ENCODE measurements at regions not wholly inside any gene's neighbourhood (a gene's known extent, or its start where the extent isn't known, plus 50 kb on each side); places are given as distances from the start of the nearest gene placed in this dataset.

- no peak for ATAC-seq (ENCODE audit: poor library complexity)
- no peak for DNase-seq
- intact Hi-C loops (cut with DNase I), result no loop called here
These were observed 1019.1 kb downstream of the TBC1D22A start for GRCh38 chr22:47781427-47782111.

DNA sequence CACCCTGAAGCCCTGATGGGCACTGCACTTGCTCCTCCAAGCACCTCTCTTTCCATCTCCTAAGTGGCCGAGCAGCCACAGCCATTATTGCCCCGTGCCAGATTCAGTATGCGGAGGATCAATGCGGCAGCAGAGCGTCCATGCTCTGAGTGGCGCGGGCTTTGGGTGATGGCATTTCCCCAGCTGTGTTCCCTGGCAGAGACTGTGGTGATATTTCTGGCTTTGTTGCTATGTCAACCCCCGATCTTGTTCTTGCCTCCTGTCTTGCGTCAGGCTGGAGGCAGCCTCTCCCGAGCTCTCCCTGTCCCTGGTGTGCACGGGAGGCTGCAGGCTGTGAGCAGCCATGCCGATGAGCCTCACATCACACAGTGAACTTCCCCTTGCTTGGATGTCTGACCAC, 1018.6 kb downstream of the TBC1D22A start:
- DNase-seq (no peak), ATAC-seq (ENCODE audit: poor library complexity) (no peak)
- intact Hi-C loops (cut with DNase I), result no loop called here

- intact Hi-C loops (cut with DNase I), result no loop called here
- no peak for ATAC-seq (ENCODE audit: poor library complexity)
These were observed 1017.9 kb downstream of the TBC1D22A start for GRCh38 chr22:47780281-47780875.

GRCh38 chr22:47779474-47779873, 1017.0 kb downstream of the TBC1D22A start:
- ATAC-seq (ENCODE audit: poor library complexity), result no peak
- intact Hi-C loops (cut with DNase I), result no loop called here
- DNase-seq, result no peak

More at GRCh38 chr22:47780281-47780875, 1017.9 kb downstream of the TBC1D22A start:
- no peak for DNase-seq

DNA sequence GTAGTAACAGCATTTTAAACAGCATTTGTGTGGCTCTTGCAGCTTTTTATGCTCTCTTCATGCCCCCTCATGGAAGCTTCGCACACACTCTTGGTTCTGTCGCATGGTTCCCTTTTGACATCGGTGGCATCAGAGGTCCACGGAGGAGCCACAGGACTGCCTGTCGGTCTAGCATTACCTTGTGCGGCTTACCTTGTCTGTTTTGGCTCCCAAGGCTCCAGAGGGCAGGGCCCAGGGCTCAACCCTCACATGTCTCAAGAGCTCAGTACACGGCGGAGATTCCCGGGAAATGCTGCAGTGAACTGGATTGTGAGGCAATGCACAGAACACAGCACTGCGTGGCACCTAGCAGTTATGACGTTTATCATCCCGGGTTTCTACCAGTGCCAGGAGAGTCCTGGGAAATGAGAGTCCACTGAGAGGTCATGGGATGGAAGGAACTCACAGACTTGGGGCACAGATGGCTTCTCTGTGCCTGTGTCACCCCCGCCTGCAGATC, 1015.8 kb downstream of the TBC1D22A start:
- intact Hi-C loops (cut with DNase I), result no loop called here

DNA sequence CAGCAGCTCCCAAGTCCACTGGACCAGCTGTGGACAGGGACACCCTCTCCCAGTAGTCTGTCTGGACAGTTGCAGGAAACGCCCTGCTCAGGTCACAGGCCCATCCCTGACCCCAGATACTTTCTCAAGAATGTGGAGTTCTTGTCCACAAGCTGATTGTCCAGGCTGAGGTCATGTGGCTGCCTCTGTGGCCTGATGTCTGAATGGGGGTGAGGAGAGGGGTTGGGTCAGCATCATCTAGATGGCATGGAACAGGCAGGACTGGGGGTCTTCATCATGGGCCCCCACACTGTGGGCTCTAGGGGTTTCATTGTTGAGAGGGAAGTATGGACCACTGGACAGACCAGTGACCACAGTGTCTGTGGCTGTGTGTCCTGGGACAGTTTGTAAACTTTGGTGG, 1015.0 kb downstream of the TBC1D22A start:
- DNase-seq, result no peak
- intact Hi-C loops (cut with DNase I), result no loop called here
- ATAC-seq (ENCODE audit: poor library complexity), result no peak

More for the DNA sequence above, 1015.8 kb downstream of the TBC1D22A start:
- no peak for DNase-seq
- no peak for ATAC-seq (ENCODE audit: poor library complexity)

- DNase-seq (no peak), ATAC-seq (ENCODE audit: poor library complexity) (no peak)
- intact Hi-C loops (cut with DNase I), result no loop called here
These were observed 1013.9 kb downstream of the TBC1D22A start for GRCh38 chr22:47776329-47776728.

- intact Hi-C loops (cut with DNase I), result no loop called here
- DNase-seq (no peak), ATAC-seq (ENCODE audit: poor library complexity) (no peak)
These were observed 1013.2 kb downstream of the TBC1D22A start for GRCh38 chr22:47775686-47776085.

DNA sequence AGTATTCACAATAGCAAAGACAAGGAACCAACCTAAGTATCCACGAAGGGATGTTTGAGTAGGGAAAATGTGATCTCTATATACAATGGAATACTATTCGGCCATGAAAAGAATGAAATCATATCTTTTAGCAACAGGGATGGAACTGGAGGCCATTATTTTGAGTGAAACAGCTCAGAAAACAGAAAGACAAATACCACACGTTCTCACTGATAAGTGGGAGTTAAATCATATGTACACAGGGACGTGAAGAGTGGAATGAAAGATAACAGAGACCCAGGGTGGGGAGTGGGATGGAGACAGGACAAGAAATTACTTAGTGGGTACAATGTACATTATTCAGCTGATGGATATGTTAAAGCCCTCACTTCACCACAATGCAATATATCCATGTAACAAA, 1012.7 kb downstream of the TBC1D22A start:
- intact Hi-C loops (cut with DNase I), result no loop called here
- DNase-seq (no peak), ATAC-seq (ENCODE audit: poor library complexity) (no peak)

DNA sequence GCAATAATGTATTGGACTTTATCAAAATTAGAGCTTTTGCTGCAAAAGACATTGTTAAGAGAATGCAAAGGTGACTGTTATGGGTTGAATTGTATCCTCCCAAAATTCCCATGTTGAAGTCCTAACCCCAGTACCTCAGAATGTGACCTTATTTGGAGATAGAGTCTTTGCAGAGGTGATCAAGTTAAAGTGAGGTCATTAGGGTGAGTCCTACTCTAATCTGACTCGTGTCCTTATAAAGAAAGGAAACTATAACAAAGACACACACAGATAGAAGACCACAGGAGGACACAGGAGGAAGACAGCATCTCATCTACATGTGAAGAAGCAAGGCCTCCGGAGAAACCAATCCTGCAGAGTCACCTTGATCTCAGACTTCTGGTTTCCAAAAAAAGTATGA, 1011.2 kb downstream of the TBC1D22A start:
- ATAC-seq (ENCODE audit: poor library complexity), result no peak
- no peak for DNase-seq
- intact Hi-C loops (cut with DNase I), result no loop called here

GRCh38 chr22:47772864-47773263, 1010.4 kb downstream of the TBC1D22A start:
- DNase-seq, result no peak
- intact Hi-C loops (cut with DNase I), result no loop called here
- no peak for ATAC-seq (ENCODE audit: poor library complexity)

DNA sequence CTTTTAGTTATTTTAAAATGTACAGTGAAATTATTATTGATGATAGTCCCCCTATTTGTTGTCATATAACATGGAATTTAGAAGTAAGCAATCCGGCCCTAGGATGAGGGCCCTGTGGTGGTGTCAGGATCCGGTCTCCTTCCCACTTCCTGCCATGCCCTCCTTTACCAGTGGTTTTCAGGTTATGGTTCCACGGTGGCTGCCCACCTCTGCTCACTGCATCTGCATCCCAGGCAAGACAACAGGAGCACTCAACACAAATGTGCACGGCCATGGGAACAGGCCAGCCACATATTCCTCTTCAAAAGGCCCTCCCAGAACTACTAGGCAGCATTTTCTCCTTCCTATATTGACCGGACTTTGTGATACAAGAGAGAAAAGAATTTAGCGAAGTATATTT, 1007.2 kb downstream of the TBC1D22A start:
- DNase-seq (no peak), ATAC-seq (ENCODE audit: poor library complexity) (no peak)
- intact Hi-C loops (cut with DNase I), result no loop called here

DNA sequence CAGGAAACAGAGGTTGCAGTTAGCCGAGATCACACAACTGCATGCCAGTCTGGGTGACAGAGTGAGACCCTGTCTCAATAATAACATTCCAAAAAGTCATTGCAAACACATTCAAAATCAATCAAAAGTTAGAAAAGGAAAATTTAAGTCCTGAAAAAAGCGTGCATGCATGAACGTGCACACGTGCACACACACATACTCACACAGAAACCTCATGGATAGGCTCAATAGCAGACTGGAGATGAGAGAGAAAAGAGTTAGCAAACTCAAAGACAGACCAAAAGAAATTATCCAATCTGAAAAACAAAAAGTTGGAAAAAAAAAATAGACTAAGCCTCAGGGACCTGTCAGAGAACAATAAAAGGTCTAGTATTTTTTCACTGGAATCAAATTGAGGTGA, 1005.6 kb downstream of the TBC1D22A start:
- intact Hi-C loops (cut with DNase I), result no loop called here
- ATAC-seq (ENCODE audit: poor library complexity), result no peak
- no peak for DNase-seq

GRCh38 chr22:47767403-47767802, 1005.0 kb downstream of the TBC1D22A start:
- ATAC-seq (ENCODE audit: poor library complexity), result no peak
- intact Hi-C loops (cut with DNase I), result no loop called here
- no peak for DNase-seq

DNA sequence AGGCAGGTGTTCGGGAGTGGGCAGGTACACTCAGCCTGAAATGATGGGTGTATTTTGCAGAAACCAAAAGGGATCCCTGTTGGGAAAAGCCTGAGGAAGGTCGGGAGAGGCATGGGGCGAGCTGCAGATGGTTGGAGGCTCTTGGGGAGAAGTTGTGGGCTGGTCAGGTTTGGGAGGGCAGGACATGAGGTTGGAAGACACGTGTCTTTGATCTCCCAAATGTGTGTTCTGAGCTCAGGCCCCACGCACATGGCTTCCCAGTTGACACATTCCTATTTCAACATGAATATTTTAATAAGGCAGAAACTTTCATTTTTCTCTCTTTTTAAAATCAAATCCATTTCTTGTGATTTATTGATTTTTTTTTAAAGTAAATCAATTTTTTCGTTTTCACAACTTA, 1003.3 kb downstream of the TBC1D22A start:
- DNase-seq (no peak), ATAC-seq (ENCODE audit: poor library complexity) (no peak)
- intact Hi-C loops (cut with DNase I), result no loop called here

- DNase-seq (no peak), ATAC-seq (ENCODE audit: poor library complexity) (no peak)
- intact Hi-C loops (cut with DNase I), result no loop called here
These were observed 999.7 kb downstream of the TBC1D22A start for GRCh38 chr22:47762141-47762540.

- intact Hi-C loops (cut with DNase I), result no loop called here
- ATAC-seq (ENCODE audit: poor library complexity), result no peak
- DNase-seq, result no peak
These were observed 997.5 kb downstream of the TBC1D22A start for GRCh38 chr22:47759909-47760308.

- no peak for ATAC-seq (ENCODE audit: poor library complexity)
- no peak for DNase-seq
- intact Hi-C loops (cut with DNase I), result no loop called here
These were observed 995.3 kb downstream of the TBC1D22A start for GRCh38 chr22:47757741-47758140.

GRCh38 chr22:47750086-47750485, 987.6 kb downstream of the TBC1D22A start:
- intact Hi-C loops (cut with DNase I), result no loop called here

DNA sequence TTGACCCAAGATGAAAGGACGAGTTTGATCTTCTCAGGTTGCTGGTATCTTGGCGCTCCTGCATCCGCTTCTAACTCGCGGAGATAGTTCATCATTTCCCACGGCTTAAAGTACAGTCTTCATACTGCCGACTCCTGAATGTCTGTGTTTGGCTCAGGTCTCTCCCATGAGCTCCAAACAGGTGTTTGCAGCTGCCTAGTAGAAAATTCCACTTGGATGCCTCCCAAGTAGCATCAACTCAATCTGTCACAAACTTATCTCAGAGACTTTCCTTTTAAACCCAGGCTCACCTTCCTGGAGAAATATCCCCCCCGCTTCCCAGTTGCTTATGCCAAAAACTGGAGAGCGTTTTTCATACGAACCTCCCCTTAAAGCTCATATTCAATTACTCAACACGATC, 986.5 kb downstream of the TBC1D22A start:
- intact Hi-C loops (cut with DNase I), result no loop called here
- DNase-seq (no peak), ATAC-seq (ENCODE audit: poor library complexity) (no peak)

More at GRCh38 chr22:47750086-47750485, 987.6 kb downstream of the TBC1D22A start:
- ATAC-seq (ENCODE audit: poor library complexity) (no peak), DNase-seq (no peak)

GRCh38 chr22:47748271-47748670, 985.8 kb downstream of the TBC1D22A start:
- DNase-seq, result no peak
- intact Hi-C loops (cut with DNase I), result no loop called here
- ATAC-seq (ENCODE audit: poor library complexity), result no peak
